GM23338 (cell line): ENCODE measurements at regions not wholly inside any gene's neighbourhood (a gene's known extent, or its start where the extent isn't known, plus 50 kb on each side); places are given as distances from the start of the nearest gene placed in this dataset.

Source experiments
- ATAC-seq: fragments of 200-7000 bp; cut with Tn5 transposase; 3 replicates; pipeline ENCODE4 v1.9.1; 2020
- DNase-seq: peaks from one replicate; pipeline ENCODE4 v3.0.0-alpha.2; 2015; ENCODE audit warnings: low spot score
- H2AFZ ChIP-seq: fragments of 200-600 bp; sonication (generic); 2 replicates; pipeline ENCODE4 v1.8.0; 2016; ENCODE audit warnings: antibody characterized with exemption, mild to moderate bottlenecking, moderate library complexity
- H3F3A ChIP-seq: fragments of 200-600 bp; sonication (generic); replicated peaks from 2 replicates; pipeline ENCODE4 v1.8.0; 2017; ENCODE audit warnings: antibody characterized with exemption, mixed run types, low read depth
- H3K27ac ChIP-seq: fragments of 200-600 bp; sonication (generic); 2 replicates; pipeline ENCODE4 v1.6.1; 2016; ENCODE audit warnings: low read depth
- H3K27me3 ChIP-seq: fragments of 200-600 bp; sonication (generic); 2 replicates; pipeline ENCODE4 v1.8.0; 2016; ENCODE audit warnings: mild to moderate bottlenecking, mixed run types, moderate library complexity; ENCODE audit not compliant: insufficient read depth
- H3K36me3 ChIP-seq: fragments of 200-600 bp; sonication (generic); 2 replicates; pipeline ENCODE4 v1.8.0; 2016; ENCODE audit warnings: mild to moderate bottlenecking; ENCODE audit not compliant: insufficient read depth
- H3K4me1 ChIP-seq: fragments of 200-600 bp; sonication (generic); 2 replicates; pipeline ENCODE4 v1.8.0; 2016; ENCODE audit warnings: mild to moderate bottlenecking, moderate library complexity; ENCODE audit not compliant: insufficient read depth
- H3K4me2 ChIP-seq: fragments of 200-600 bp; sonication (generic); 2 replicates; pipeline ENCODE4 v1.7.1; 2017; ENCODE audit warnings: mixed run types
- H3K4me3 ChIP-seq: fragments of 200-600 bp; sonication (generic); 2 replicates; pipeline ENCODE4 v1.6.1; 2016; ENCODE audit warnings: mixed run types
- H3K79me2 ChIP-seq: fragments of 200-600 bp; sonication (generic); replicated peaks from 2 replicates; pipeline ENCODE4 v1.8.0; 2017; ENCODE audit warnings: mild to moderate bottlenecking; ENCODE audit not compliant: insufficient read depth
- H3K9me2 ChIP-seq: fragments of 200-600 bp; sonication (generic); 2 replicates; pipeline ENCODE4 v1.8.0; 2017; ENCODE audit not compliant: insufficient read depth
- H4K20me1 ChIP-seq: fragments of 200-600 bp; sonication (generic); replicated peaks from 2 replicates; pipeline ENCODE4 v1.8.0; 2017; ENCODE audit warnings: mild to moderate bottlenecking; ENCODE audit not compliant: insufficient read depth
- H3K27ac Mint-ChIP-seq: 2 replicates; pipeline ENCODE4 v1.8.0; 2020; ENCODE audit warnings: inconsistent platforms, mild to moderate bottlenecking, moderate library complexity, mixed read lengths
- H3K27me3 Mint-ChIP-seq: 3 replicates; pipeline ENCODE4 v1.8.0; 2022; ENCODE audit warnings: low read depth, mild to moderate bottlenecking, moderate library complexity, mixed read lengths, inconsistent platforms; ENCODE audit not compliant: insufficient read depth, poor library complexity
- H3K36me3 Mint-ChIP-seq: 3 replicates; pipeline ENCODE4 v1.8.0; 2021; ENCODE audit warnings: low read depth, mild to moderate bottlenecking, inconsistent platforms, moderate library complexity, mixed read lengths
- H3K4me1 Mint-ChIP-seq: 3 replicates; pipeline ENCODE4 v1.8.0; 2020; ENCODE audit warnings: mild to moderate bottlenecking, inconsistent platforms, mixed read lengths
- H3K4me3 Mint-ChIP-seq: 3 replicates; pipeline ENCODE4 v1.8.0; 2021; ENCODE audit warnings: moderate library complexity, mild to moderate bottlenecking, inconsistent platforms, mixed read lengths
- H3K9me3 Mint-ChIP-seq: 3 replicates; pipeline ENCODE4 v1.8.0; 2020; ENCODE audit warnings: moderate library complexity, mild to moderate bottlenecking, inconsistent platforms, mixed read lengths
- CREB1 ChIP-seq: fragments of 250-450 bp; sonication (Bioruptor Pico); IDR thresholded peaks from 2 replicates; pipeline ENCODE4 v1.5.0; 2020; ENCODE audit warnings: low read depth, mild to moderate bottlenecking, moderate library complexity
- CTCF ChIP-seq, 2 experiments: fragments of 200-600 bp in 1 of 2; sonication (generic) in 1 of 2; conservative IDR thresholded peaks; 2 replicates each; pipeline versions ENCODE4 v1.5.1 to v1.6.1; 2016 to 2017; ENCODE audit warnings: antibody characterized with exemption in 2 of 2, low read depth in 2 of 2, mild to moderate bottlenecking in 2 of 2, moderate library complexity in 1 of 2
- ETS1 ChIP-seq: IDR thresholded peaks from 2 replicates; pipeline ENCODE4 v1.6.1; 2016; ENCODE audit warnings: antibody characterized with exemption
- EZH2 ChIP-seq: fragments of 200-600 bp; sonication (generic); IDR thresholded peaks from one replicate; pipeline ENCODE4 v1.8.0; 2017; ENCODE audit warnings: antibody characterized with exemption, mild to moderate bottlenecking, low read depth; ENCODE audit not compliant: unreplicated experiment
- EZH2phosphoT487 ChIP-seq: fragments of 200-600 bp; sonication (generic); IDR thresholded peaks from one replicate; pipeline ENCODE4 v1.8.1; 2018; ENCODE audit warnings: antibody characterized with exemption; ENCODE audit not compliant: unreplicated experiment
- JUNB ChIP-seq: IDR thresholded peaks from one replicate; pipeline ENCODE4 v1.6.1; 2016; ENCODE audit warnings: antibody characterized with exemption; ENCODE audit not compliant: unreplicated experiment
- NANOG ChIP-seq: IDR thresholded peaks from 2 replicates; pipeline ENCODE4 v1.6.1; 2016; ENCODE audit warnings: antibody characterized with exemption, borderline replicate concordance
- POLR2AphosphoS5 ChIP-seq: IDR thresholded peaks from 2 replicates; pipeline ENCODE4 v1.6.1; 2016; ENCODE audit warnings: antibody characterized with exemption, low read depth
- STAT1 ChIP-seq: IDR thresholded peaks from one replicate; pipeline ENCODE4 v1.6.1; 2016; ENCODE audit warnings: antibody characterized with exemption; ENCODE audit not compliant: unreplicated experiment
- ZNF114 ChIP-seq: fragments of 250-450 bp; sonication (Bioruptor Pico); IDR thresholded peaks from 2 replicates; pipeline ENCODE4 v1.5.0; 2020; ENCODE audit warnings: mild to moderate bottlenecking, moderate library complexity
- ZNF331 ChIP-seq: fragments of 250-450 bp; sonication (Bioruptor Pico); IDR thresholded peaks from 2 replicates; pipeline ENCODE4 v1.5.0; 2020; ENCODE audit warnings: low read depth, mild to moderate bottlenecking, moderate library complexity
- TF ChIP-seq, protein P1 (sequence below): fragments of 250-450 bp; sonication (Bioruptor Pico); IDR thresholded peaks from 2 replicates; pipeline ENCODE4 v1.5.0; 2020; ENCODE audit warnings: mild to moderate bottlenecking, moderate library complexity
- TF ChIP-seq, protein P2 (sequence below): IDR thresholded peaks from one replicate; pipeline ENCODE4 v1.6.1; 2018; ENCODE audit warnings: antibody characterized with exemption; ENCODE audit not compliant: unreplicated experiment

DNA sequence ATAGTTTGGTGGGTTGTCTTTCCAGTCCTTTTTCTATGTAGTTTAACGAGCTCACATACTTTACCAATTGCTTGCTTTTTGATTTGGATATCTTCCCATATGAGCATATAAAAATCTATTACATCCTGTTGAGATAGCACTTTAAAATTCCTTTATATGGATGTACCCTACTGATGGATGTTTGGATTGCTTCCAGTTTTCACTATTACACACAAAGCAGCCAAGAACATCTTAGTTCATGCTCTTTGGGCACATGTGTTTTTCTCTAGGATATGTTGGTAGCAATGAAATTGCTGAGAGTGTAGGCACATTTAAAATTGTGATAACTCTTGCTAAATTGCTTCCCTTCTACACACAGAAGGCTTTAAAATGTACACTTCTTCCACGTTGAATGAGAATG is 56.1 kb upstream of the NTRK2 start:
- H3K79me2 ChIP-seq, result no peaks in the 10 kb centered on the region
- H2AFZ ChIP-seq, result no peak overlapping the region
- no peaks in the 10 kb centered on the region for H4K20me1 ChIP-seq
- peaks cover 9% of the 10 kb centered on the region for H3K4me1 ChIP-seq
- DNase-seq (no peak), ATAC-seq (no peak)
- H3K27ac ChIP-seq, result no peak overlapping the region
- Mint-ChIP-seq H3K9me3 (peaks cover 7% of the 10 kb centered on the region; the same call in 2 of the 3 replicates), H3K4me1 (peaks cover 17% of the 10 kb centered on the region), H3K4me3 (no peak overlapping the region), H3K36me3 (peaks cover 8% of the 10 kb centered on the region; the same call in 2 of the 3 replicates), H3K27ac (no peak overlapping the region), H3K27me3 (no peaks in the 10 kb centered on the region)
- H3K4me2 ChIP-seq, result no peak overlapping the region
- H3K27me3 ChIP-seq, result no peaks in the 10 kb centered on the region; the same call in 1 of the 2 replicates
- no peaks in the 10 kb centered on the region; the same call in 1 of the 2 replicates for H3K9me2 ChIP-seq
- TF ChIP-seq ZNF114 (CRISPR knock-in tag) (no peak), POLR2AphosphoS5 (no peak), EZH2 (no peak), JUNB (no peak), ZNF331 (CRISPR knock-in tag) (no peak), CREB1 (CRISPR knock-in tag) (no peak), NANOG (no peak), EZH2phosphoT487 (no peak), ETS1 (no peak), CTCF (conservative IDR thresholded peaks at IDR 0.05; ENCODE audit: low read depth in 2 of 2) (no peak), STAT1 (no peak)
- TF ChIP-seq, protein P1, sequence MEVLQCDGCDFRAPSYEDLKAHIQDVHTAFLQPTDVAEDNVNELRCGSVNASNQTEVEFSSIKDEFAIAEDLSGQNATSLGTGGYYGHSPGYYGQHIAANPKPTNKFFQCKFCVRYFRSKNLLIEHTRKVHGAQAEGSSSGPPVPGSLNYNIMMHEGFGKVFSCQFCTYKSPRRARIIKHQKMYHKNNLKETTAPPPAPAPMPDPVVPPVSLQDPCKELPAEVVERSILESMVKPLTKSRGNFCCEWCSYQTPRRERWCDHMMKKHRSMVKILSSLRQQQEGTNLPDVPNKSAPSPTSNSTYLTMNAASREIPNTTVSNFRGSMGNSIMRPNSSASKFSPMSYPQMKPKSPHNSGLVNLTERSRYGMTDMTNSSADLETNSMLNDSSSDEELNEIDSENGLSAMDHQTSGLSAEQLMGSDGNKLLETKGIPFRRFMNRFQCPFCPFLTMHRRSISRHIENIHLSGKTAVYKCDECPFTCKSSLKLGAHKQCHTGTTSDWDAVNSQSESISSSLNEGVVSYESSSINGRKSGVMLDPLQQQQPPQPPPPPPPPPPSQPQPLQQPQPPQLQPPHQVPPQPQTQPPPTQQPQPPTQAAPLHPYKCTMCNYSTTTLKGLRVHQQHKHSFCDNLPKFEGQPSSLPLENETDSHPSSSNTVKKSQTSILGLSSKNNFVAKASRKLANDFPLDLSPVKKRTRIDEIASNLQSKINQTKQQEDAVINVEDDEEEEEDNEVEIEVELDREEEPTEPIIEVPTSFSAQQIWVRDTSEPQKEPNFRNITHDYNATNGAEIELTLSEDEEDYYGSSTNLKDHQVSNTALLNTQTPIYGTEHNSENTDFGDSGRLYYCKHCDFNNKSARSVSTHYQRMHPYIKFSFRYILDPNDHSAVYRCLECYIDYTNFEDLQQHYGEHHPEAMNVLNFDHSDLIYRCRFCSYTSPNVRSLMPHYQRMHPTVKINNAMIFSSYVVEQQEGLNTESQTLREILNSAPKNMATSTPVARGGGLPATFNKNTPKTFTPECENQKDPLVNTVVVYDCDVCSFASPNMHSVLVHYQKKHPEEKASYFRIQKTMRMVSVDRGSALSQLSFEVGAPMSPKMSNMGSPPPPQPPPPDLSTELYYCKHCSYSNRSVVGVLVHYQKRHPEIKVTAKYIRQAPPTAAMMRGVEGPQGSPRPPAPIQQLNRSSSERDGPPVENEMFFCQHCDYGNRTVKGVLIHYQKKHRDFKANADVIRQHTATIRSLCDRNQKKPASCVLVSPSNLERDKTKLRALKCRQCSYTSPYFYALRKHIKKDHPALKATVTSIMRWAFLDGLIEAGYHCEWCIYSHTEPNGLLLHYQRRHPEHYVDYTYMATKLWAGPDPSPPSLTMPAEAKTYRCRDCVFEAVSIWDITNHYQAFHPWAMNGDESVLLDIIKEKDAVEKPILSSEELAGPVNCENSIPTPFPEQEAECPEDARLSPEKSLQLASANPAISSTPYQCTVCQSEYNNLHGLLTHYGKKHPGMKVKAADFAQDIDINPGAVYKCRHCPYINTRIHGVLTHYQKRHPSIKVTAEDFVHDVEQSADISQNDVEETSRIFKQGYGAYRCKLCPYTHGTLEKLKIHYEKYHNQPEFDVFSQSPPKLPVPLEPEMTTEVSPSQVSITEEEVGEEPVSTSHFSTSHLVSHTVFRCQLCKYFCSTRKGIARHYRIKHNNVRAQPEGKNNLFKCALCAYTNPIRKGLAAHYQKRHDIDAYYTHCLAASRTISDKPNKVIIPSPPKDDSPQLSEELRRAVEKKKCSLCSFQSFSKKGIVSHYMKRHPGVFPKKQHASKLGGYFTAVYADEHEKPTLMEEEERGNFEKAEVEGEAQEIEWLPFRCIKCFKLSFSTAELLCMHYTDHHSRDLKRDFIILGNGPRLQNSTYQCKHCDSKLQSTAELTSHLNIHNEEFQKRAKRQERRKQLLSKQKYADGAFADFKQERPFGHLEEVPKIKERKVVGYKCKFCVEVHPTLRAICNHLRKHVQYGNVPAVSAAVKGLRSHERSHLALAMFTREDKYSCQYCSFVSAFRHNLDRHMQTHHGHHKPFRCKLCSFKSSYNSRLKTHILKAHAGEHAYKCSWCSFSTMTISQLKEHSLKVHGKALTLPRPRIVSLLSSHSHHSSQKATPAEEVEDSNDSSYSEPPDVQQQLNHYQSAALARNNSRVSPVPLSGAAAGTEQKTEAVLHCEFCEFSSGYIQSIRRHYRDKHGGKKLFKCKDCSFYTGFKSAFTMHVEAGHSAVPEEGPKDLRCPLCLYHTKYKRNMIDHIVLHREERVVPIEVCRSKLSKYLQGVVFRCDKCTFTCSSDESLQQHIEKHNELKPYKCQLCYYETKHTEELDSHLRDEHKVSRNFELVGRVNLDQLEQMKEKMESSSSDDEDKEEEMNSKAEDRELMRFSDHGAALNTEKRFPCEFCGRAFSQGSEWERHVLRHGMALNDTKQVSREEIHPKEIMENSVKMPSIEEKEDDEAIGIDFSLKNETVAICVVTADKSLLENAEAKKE, result no peak
- TF ChIP-seq, protein P2, sequence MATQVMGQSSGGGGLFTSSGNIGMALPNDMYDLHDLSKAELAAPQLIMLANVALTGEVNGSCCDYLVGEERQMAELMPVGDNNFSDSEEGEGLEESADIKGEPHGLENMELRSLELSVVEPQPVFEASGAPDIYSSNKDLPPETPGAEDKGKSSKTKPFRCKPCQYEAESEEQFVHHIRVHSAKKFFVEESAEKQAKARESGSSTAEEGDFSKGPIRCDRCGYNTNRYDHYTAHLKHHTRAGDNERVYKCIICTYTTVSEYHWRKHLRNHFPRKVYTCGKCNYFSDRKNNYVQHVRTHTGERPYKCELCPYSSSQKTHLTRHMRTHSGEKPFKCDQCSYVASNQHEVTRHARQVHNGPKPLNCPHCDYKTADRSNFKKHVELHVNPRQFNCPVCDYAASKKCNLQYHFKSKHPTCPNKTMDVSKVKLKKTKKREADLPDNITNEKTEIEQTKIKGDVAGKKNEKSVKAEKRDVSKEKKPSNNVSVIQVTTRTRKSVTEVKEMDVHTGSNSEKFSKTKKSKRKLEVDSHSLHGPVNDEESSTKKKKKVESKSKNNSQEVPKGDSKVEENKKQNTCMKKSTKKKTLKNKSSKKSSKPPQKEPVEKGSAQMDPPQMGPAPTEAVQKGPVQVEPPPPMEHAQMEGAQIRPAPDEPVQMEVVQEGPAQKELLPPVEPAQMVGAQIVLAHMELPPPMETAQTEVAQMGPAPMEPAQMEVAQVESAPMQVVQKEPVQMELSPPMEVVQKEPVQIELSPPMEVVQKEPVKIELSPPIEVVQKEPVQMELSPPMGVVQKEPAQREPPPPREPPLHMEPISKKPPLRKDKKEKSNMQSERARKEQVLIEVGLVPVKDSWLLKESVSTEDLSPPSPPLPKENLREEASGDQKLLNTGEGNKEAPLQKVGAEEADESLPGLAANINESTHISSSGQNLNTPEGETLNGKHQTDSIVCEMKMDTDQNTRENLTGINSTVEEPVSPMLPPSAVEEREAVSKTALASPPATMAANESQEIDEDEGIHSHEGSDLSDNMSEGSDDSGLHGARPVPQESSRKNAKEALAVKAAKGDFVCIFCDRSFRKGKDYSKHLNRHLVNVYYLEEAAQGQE, result no peak
- H3K4me3 ChIP-seq, result no peak overlapping the region
- no peaks in the 10 kb centered on the region for H3F3A ChIP-seq
- no peaks in the 10 kb centered on the region for H3K36me3 ChIP-seq
